H9 (cell line): ENCODE measurements at regions not wholly inside any gene's neighbourhood (a gene's known extent, or its start where the extent isn't known, plus 50 kb on each side); places are given as distances from the start of the nearest gene placed in this dataset.

Experiments used
- DNase-seq: peaks from one replicate; pipeline ENCODE4 v3.0.0-alpha.2; 2017
- H2AFZ ChIP-seq: one replicate; pipeline ENCODE4 v1.6.1; 2013; ENCODE audit warnings: mild to moderate bottlenecking, low read length, control low read depth, moderate library complexity
- H2AK5ac ChIP-seq: 2 replicates; pipeline ENCODE4 v1.6.1; 2013; ENCODE audit warnings: low read length, control low read depth, mixed read lengths; ENCODE audit not compliant: insufficient read length
- H2BK120ac ChIP-seq: one replicate; pipeline ENCODE4 v1.6.1; 2013; ENCODE audit warnings: low read depth, mild to moderate bottlenecking, low read length, control low read depth, inconsistent platforms; ENCODE audit not compliant: poor library complexity, severe bottlenecking
- H2BK12ac ChIP-seq: 2 replicates; pipeline ENCODE4 v1.6.1; 2013; ENCODE audit warnings: low read length, control low read depth, mixed read lengths, low read depth; ENCODE audit not compliant: insufficient read length
- H2BK15ac ChIP-seq: 2 replicates; pipeline ENCODE4 v1.6.1; 2013; ENCODE audit warnings: low read depth, low read length, control low read depth
- H2BK20ac ChIP-seq: one replicate; pipeline ENCODE4 v1.6.1; 2013; ENCODE audit warnings: low read depth, mild to moderate bottlenecking, low read length, control low read depth, inconsistent platforms; ENCODE audit not compliant: poor library complexity, severe bottlenecking
- H2BK5ac ChIP-seq: 2 replicates; pipeline ENCODE4 v1.6.1; 2013; ENCODE audit warnings: low read length, control low read depth, mixed read lengths; ENCODE audit not compliant: insufficient read length
- H3K14ac ChIP-seq: 2 replicates; pipeline ENCODE4 v1.6.1; 2013; ENCODE audit warnings: low read length, control low read depth; ENCODE audit not compliant: insufficient read depth
- H3K18ac ChIP-seq: 2 replicates; pipeline ENCODE4 v1.6.1; 2013; ENCODE audit warnings: low read depth, mild to moderate bottlenecking, mixed read lengths, low read length, control low read depth; ENCODE audit not compliant: insufficient read length
- H3K23ac ChIP-seq: 2 replicates; pipeline ENCODE4 v1.6.1; 2013; ENCODE audit warnings: low read length, control low read depth, mixed read lengths, low read depth; ENCODE audit not compliant: insufficient read length
- H3K23me2 ChIP-seq: 2 replicates; pipeline ENCODE4 v1.6.1; 2013; ENCODE audit warnings: low read depth, mild to moderate bottlenecking, mixed read lengths, low read length, control low read depth; ENCODE audit not compliant: insufficient read length, poor library complexity, severe bottlenecking
- H3K27ac ChIP-seq: 2 replicates; pipeline ENCODE4 v1.5.1; 2013; ENCODE audit warnings: low read length, control low read depth, mixed read lengths, low read depth; ENCODE audit not compliant: insufficient read length
- H3K27me3 ChIP-seq: 2 replicates; pipeline ENCODE4 v1.6.1; 2013; ENCODE audit warnings: low read length, control low read depth, inconsistent platforms; ENCODE audit not compliant: insufficient read depth
- H3K4ac ChIP-seq: 2 replicates; pipeline ENCODE4 v1.6.1; 2013; ENCODE audit warnings: low read depth, mild to moderate bottlenecking, control low read depth, inconsistent platforms, low read length, moderate library complexity
- H3K4me1 ChIP-seq: 2 replicates; pipeline ENCODE4 v1.6.1; 2013; ENCODE audit warnings: low read length, control low read depth, inconsistent platforms; ENCODE audit not compliant: insufficient read depth
- H3K4me2 ChIP-seq: 2 replicates; pipeline ENCODE4 v1.6.1; 2013; ENCODE audit warnings: low read length, control low read depth, mixed read lengths; ENCODE audit not compliant: insufficient read length, insufficient read depth
- H3K56ac ChIP-seq: 2 replicates; pipeline ENCODE4 v1.6.1; 2013; ENCODE audit warnings: low read depth, mild to moderate bottlenecking, mixed read lengths, low read length, control low read depth; ENCODE audit not compliant: insufficient read length
- H3K79me1 ChIP-seq: 2 replicates; pipeline ENCODE4 v1.6.1; 2013; ENCODE audit warnings: low read depth, mild to moderate bottlenecking, moderate library complexity, low read length, control low read depth, inconsistent platforms; ENCODE audit not compliant: insufficient read depth, poor library complexity, severe bottlenecking
- H3K79me2 ChIP-seq: 2 replicates; pipeline ENCODE4 v1.6.1; 2013; ENCODE audit warnings: low read length, control low read depth, inconsistent platforms; ENCODE audit not compliant: insufficient read depth
- H3K9ac ChIP-seq: 2 replicates; pipeline ENCODE4 v1.6.1; 2013; ENCODE audit warnings: low read length, control low read depth, mixed read lengths; ENCODE audit not compliant: insufficient read length; ENCODE audit errors: extremely low read depth
- H3K9me3 ChIP-seq: one replicate; pipeline ENCODE4 v1.6.1; 2013; ENCODE audit warnings: low read depth, low read length, inconsistent platforms; ENCODE audit not compliant: control insufficient read depth
- H3T11ph ChIP-seq: one replicate; pipeline ENCODE4 v1.6.1; 2013; ENCODE audit warnings: mild to moderate bottlenecking, low read length, control low read depth, inconsistent platforms
- H4K20me1 ChIP-seq: one replicate; pipeline ENCODE4 v1.6.1; 2013; ENCODE audit not compliant: control insufficient read depth, insufficient read length, insufficient read depth
- H4K5ac ChIP-seq: 2 replicates; pipeline ENCODE4 v1.6.1; 2013; ENCODE audit warnings: low read depth, mild to moderate bottlenecking, mixed read lengths, low read length, control low read depth; ENCODE audit not compliant: insufficient read length
- H4K8ac ChIP-seq: replicated peaks from 2 replicates; pipeline ENCODE4 v1.6.1; 2013; ENCODE audit warnings: low read length, control low read depth, mixed read lengths, low read depth; ENCODE audit not compliant: insufficient read length
- H4K91ac ChIP-seq: 2 replicates; pipeline ENCODE4 v1.6.1; 2013; ENCODE audit warnings: low read depth, mild to moderate bottlenecking, moderate library complexity, mixed read lengths, low read length, control low read depth; ENCODE audit not compliant: insufficient read length
- H3K27ac Mint-ChIP-seq, 3 experiments: 2 replicates in 2 of 3; 3 replicates in 1 of 3; pipeline ENCODE4 v1.8.0; 2020 to 2021; ENCODE audit warnings: mixed read lengths in 3 of 3, mild to moderate bottlenecking in 1 of 3, moderate library complexity in 1 of 3
- H3K27me3 Mint-ChIP-seq: 2 replicates; pipeline ENCODE4 v1.8.0; 2021; ENCODE audit warnings: low read depth, mild to moderate bottlenecking, moderate library complexity, mixed read lengths
- H3K36me3 Mint-ChIP-seq, 3 experiments: 2 replicates in 2 of 3; 3 replicates in 1 of 3; pipeline ENCODE4 v1.8.0; 2020 to 2021; ENCODE audit warnings: low read depth in 3 of 3, mixed read lengths in 3 of 3; ENCODE audit not compliant: insufficient read depth in 1 of 3
- H3K4me1 Mint-ChIP-seq, 2 experiments: 2 replicates each; pipeline ENCODE4 v1.8.0; 2020; ENCODE audit warnings: mixed read lengths in 2 of 2
- H3K4me3 Mint-ChIP-seq, 2 experiments: 2 replicates in 1 of 2; 3 replicates in 1 of 2; pipeline ENCODE4 v1.8.0; 2020 to 2021; ENCODE audit warnings: mild to moderate bottlenecking in 2 of 2, mixed read lengths in 2 of 2, moderate library complexity in 1 of 2
- H3K9me3 Mint-ChIP-seq, 2 experiments: 2 replicates in 1 of 2; 3 replicates in 1 of 2; pipeline ENCODE4 v1.8.0; 2020; ENCODE audit warnings: mild to moderate bottlenecking in 2 of 2, mixed read lengths in 2 of 2, moderate library complexity in 1 of 2
- WGBS: extraction: QIAGEN DNeasy Blood & Tissue Kit; methylation state at CpG from one replicate; pipeline ENCODE4 v1.1.7; 2013; ENCODE audit warnings: missing lambda C conversion rate, low lambda C conversion rate, mixed read lengths; ENCODE audit not compliant: insufficient read length; ENCODE audit errors: extremely low coverage; 5-methylcytosine and 5-hydroxymethylcytosine counted together
- TF ChIP-seq, protein P1 (sequence below): fragments of 200-600 bp; sonication (generic); conservative IDR thresholded peaks from 3 replicates; pipeline ENCODE4 v1.8.0; 2021; ENCODE audit warnings: antibody characterized with exemption, mild to moderate bottlenecking

- Mint-ChIP-seq H3K9me3 (peaks cover 5 to 6% of the 10 kb centered on the region in 2 experiments; a peak in 3 of 5 replicates), H3K4me3 (no peak overlapping the region), H3K27me3 (peaks cover 1% of the 10 kb centered on the region; the same call in 1 of the 2 replicates), H3K36me3 (no peaks in the 10 kb centered on the region; a peak in 2 of 7 replicates), H3K4me1 (no peaks in the 10 kb centered on the region), H3K27ac (no peak overlapping the region; a peak in 1 of 7 replicates)
- DNase-seq: no peak
- Histone ChIP-seq H4K91ac (no peak overlapping the region), H3K4me1 (no peaks in the 10 kb centered on the region), H3K4ac (no peak overlapping the region), H2BK120ac (no peak overlapping the region), H2BK5ac (no peak overlapping the region), H3K18ac (no peak overlapping the region), H2BK12ac (no peak overlapping the region), H2BK15ac (no peak overlapping the region), H3T11ph (no peak overlapping the region), H3K23me2 (no peaks in the 10 kb centered on the region), H2AFZ (no peak overlapping the region), H2BK20ac (no peak overlapping the region), H3K23ac (no peak overlapping the region), H4K20me1 (no peaks in the 10 kb centered on the region), H3K56ac (no peak overlapping the region), H2AK5ac (no peak overlapping the region), H3K27ac (no peak overlapping the region), H3K4me2 (no peak overlapping the region), H3K79me2 (no peaks in the 10 kb centered on the region), H3K9ac (no peak overlapping the region), H3K27me3 (no peaks in the 10 kb centered on the region), H4K8ac (no peak overlapping the region), H4K5ac (no peak overlapping the region), H3K9me3 (no peaks in the 10 kb centered on the region), H3K14ac (no peak overlapping the region), H3K79me1 (no peaks in the 10 kb centered on the region)
- TF ChIP-seq, protein P1, sequence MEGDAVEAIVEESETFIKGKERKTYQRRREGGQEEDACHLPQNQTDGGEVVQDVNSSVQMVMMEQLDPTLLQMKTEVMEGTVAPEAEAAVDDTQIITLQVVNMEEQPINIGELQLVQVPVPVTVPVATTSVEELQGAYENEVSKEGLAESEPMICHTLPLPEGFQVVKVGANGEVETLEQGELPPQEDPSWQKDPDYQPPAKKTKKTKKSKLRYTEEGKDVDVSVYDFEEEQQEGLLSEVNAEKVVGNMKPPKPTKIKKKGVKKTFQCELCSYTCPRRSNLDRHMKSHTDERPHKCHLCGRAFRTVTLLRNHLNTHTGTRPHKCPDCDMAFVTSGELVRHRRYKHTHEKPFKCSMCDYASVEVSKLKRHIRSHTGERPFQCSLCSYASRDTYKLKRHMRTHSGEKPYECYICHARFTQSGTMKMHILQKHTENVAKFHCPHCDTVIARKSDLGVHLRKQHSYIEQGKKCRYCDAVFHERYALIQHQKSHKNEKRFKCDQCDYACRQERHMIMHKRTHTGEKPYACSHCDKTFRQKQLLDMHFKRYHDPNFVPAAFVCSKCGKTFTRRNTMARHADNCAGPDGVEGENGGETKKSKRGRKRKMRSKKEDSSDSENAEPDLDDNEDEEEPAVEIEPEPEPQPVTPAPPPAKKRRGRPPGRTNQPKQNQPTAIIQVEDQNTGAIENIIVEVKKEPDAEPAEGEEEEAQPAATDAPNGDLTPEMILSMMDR: no peak
- WGBS: no CpG with 5 or more reads among the region's 4 CpGs
Measured at GRCh38 chr7:67843615-67844014, 847.0 kb downstream of the TYW1 start.
